Gastroesophageal sphincter (tissue), 4 donors: ENCODE measurements at regions not wholly inside any gene's neighbourhood (a gene's known extent, or its start where the extent isn't known, plus 50 kb on each side); places are given as distances from the start of the nearest gene placed in this dataset.
A peak's percentile ranks its signal among the peaks of the same experiment; 100 is the strongest.

Experiments
- ATAC-seq: fragments of 150-250 bp; one replicate; pipeline ENCODE4 v1.9.1; 2016; ENCODE audit warnings: mild to moderate bottlenecking, moderate library complexity
- H3K27ac ChIP-seq, 4 donors: fragments of 200-600 bp; sonication (generic) in 3 of 4; 1 replicate in 3 of 4; 2 replicates in 1 of 4; pipeline ENCODE4 v1.5.1; 2016 to 2019
- H3K27me3 ChIP-seq: fragments of 200-600 bp; sonication (generic); one replicate; pipeline ENCODE4 v1.5.1; 2019
- H3K36me3 ChIP-seq, 2 donors: fragments of 200-600 bp; sonication (generic); one replicate each; pipeline ENCODE4 v1.5.1; 2019; ENCODE audit warnings: control low read depth in 1 of 2
- H3K4me1 ChIP-seq, 3 donors: fragments of 200-600 bp; sonication (generic); 1 replicate in 2 of 3; 2 replicates in 1 of 3; pipeline ENCODE4 v1.5.1; 2016 to 2019; ENCODE audit warnings: control low read depth in 2 of 3
- H3K4me3 ChIP-seq, 2 donors: fragments of 200-600 bp; sonication (generic); one replicate each; pipeline ENCODE4 v1.5.1; 2019; ENCODE audit warnings: mild to moderate bottlenecking in 1 of 2, moderate library complexity in 1 of 2
- H3K9me3 ChIP-seq, 3 donors: fragments of 200-600 bp; sonication (generic); one replicate each; pipeline ENCODE4 v1.5.1; 2017 to 2019; ENCODE audit warnings: control low read depth in 2 of 3
- CTCF ChIP-seq, 4 experiments: fragments of 200-600 bp in 2 of 4; fragments of 450-650 bp in 2 of 4; sonication (generic) in 1 of 4; IDR thresholded peaks; one replicate each; pipeline ENCODE4 v1.5.1; 2017 to 2019; ENCODE audit warnings: antibody characterized with exemption in 4 of 4, mild to moderate bottlenecking in 2 of 4, moderate library complexity in 2 of 4
- EP300 ChIP-seq: sonication (generic); formaldehyde crosslinking; IDR thresholded peaks from one replicate; pipeline ENCODE4 v1.6.1; 2017; ENCODE audit warnings: antibody characterized with exemption, mild to moderate bottlenecking
- POLR2A ChIP-seq, 2 donors: fragments of 450-650 bp; IDR thresholded peaks; one replicate each; pipeline ENCODE4 v1.6.1; 2017; ENCODE audit warnings: antibody characterized with exemption in 2 of 2, mild to moderate bottlenecking in 2 of 2, moderate library complexity in 1 of 2
- POLR2AphosphoS5 ChIP-seq: sonication (generic); formaldehyde crosslinking; IDR thresholded peaks from one replicate; pipeline ENCODE4 v1.6.1; 2017; ENCODE audit warnings: antibody characterized with exemption
- WGBS, 2 donors: methylation state at CpG; one replicate each; pipeline ENCODE4 v1.1.5; 2018; ENCODE audit warnings: low coverage in 1 of 2; 5-methylcytosine and 5-hydroxymethylcytosine counted together

- Histone ChIP-seq H3K9me3 (no peaks in the 10 kb centered on the region), H3K4me1 (peaks cover 3 to 25% (median 3%) of the 10 kb centered on the region in 3 donors), H3K4me3 (no peak overlapping the region), H3K27ac (no peak overlapping the region), H3K36me3 (no peaks in the 10 kb centered on the region), H3K27me3 (no peaks in the 10 kb centered on the region)
- TF ChIP-seq POLR2A (IDR thresholded peaks at IDR 0.05) = no peak
- TF ChIP-seq POLR2AphosphoS5 = no peak
- no peak for TF ChIP-seq CTCF (IDR thresholded peaks at IDR 0.05)
- no peak for ATAC-seq
- 86 to 89% methylated on average over 1 of the region's 1 CpG for WGBS, 2 donors
Measured at GRCh38 chr20:17799575-17800227, 99.9 kb downstream of the BANF2 start.

GRCh38 chr20:17798601-17799000 lies 98.8 kb downstream of the BANF2 start:
- Histone ChIP-seq H3K4me3 (no peak overlapping the region), H3K9me3 (no peaks in the 10 kb centered on the region), H3K27me3 (no peaks in the 10 kb centered on the region), H3K27ac (no peak overlapping the region), H3K36me3 (no peaks in the 10 kb centered on the region), H3K4me1 (peaks cover 3 to 36% (median 3%) of the 10 kb centered on the region in 3 donors)
- 100% methylated on average over 1 of the region's 1 CpG; no CpG with 5 or more reads in 1 of the 2 donors for WGBS, 2 donors
- TF ChIP-seq POLR2AphosphoS5 (no peak), POLR2A (IDR thresholded peaks at IDR 0.05) (no peak), CTCF (IDR thresholded peaks at IDR 0.05) (no peak), EP300 (no peak)
- ATAC-seq = no peak

- Histone ChIP-seq H3K4me1 (peaks cover 3 to 37% (median 3%) of the 10 kb centered on the region in 3 donors), H3K36me3 (no peaks in the 10 kb centered on the region), H3K4me3 (no peak overlapping the region), H3K27ac (no peak overlapping the region), H3K9me3 (no peaks in the 10 kb centered on the region), H3K27me3 (no peaks in the 10 kb centered on the region)
- WGBS, 2 donors = 93 to 100% methylated on average over 4 of the region's 4 CpGs
- ATAC-seq = no peak
- TF ChIP-seq POLR2AphosphoS5 (no peak), CTCF (IDR thresholded peaks at IDR 0.05) (no peak), EP300 (no peak)
Measured at GRCh38 chr20:17797579-17797978, 97.8 kb downstream of the BANF2 start.

GRCh38 chr20:17797161-17797560 lies 97.4 kb downstream of the BANF2 start:
- no peak for ATAC-seq
- H3K36me3 ChIP-seq = no peaks in the 10 kb centered on the region
- no peak overlapping the region for H3K4me3 ChIP-seq
- H3K4me1 ChIP-seq = peaks cover 3 to 37% (median 3%) of the 10 kb centered on the region in 3 donors
- H3K27me3 ChIP-seq = no peaks in the 10 kb centered on the region
- H3K9me3 ChIP-seq = no peaks in the 10 kb centered on the region
- H3K27ac ChIP-seq = no peak overlapping the region
- no peak for TF ChIP-seq CTCF (IDR thresholded peaks at IDR 0.05)
- no peak for TF ChIP-seq POLR2AphosphoS5
- TF ChIP-seq POLR2A (IDR thresholded peaks at IDR 0.05) = no peak
- TF ChIP-seq EP300 = no peak
- WGBS, 2 donors = 94 to 100% methylated on average over 1 to 2 of the region's 3 CpGs

- TF ChIP-seq POLR2AphosphoS5 (peak; percentile 79), POLR2A (IDR thresholded peaks at IDR 0.05) (no peak)
- H3K27me3 ChIP-seq = no peaks in the 10 kb centered on the region
- H3K9me3 ChIP-seq = no peaks in the 10 kb centered on the region
- 36 to 44% methylated on average over 1 of the region's 2 CpGs for WGBS, 2 donors
- H3K4me3 ChIP-seq = no peak overlapping the region
- ATAC-seq = peak; percentile 92
- H3K36me3 ChIP-seq = no peaks in the 10 kb centered on the region
- H3K4me1 ChIP-seq = peaks cover 3 to 37% (median 3%) of the 10 kb centered on the region in 3 donors
- H3K27ac ChIP-seq = peak overlapping the region; percentile 34 to 75 (median 59)
Measured at GRCh38 chr20:17796091-17796563, 96.4 kb downstream of the BANF2 start.
